Lung (tissue), 11 donors: ENCODE measurements at regions not wholly inside any gene's neighbourhood (a gene's known extent, or its start where the extent isn't known, plus 50 kb on each side); places are given as distances from the start of the nearest gene placed in this dataset.

Experiments
- ATAC-seq: fragments of 200-7000 bp; cut with Tn5 transposase; one replicate; pipeline ENCODE4 v1.9.1; 2020; ENCODE audit warnings: moderate number of reproducible peaks; ENCODE audit not compliant: insufficient read depth, low FRiP score
- DNase-seq, 3 donors: peaks; one replicate each; pipeline ENCODE4 v3.0.0-alpha.2; 2013 to 2017
- H3K27ac ChIP-seq, 2 donors: one replicate each; pipeline ENCODE4 v1.5.1; 2013; ENCODE audit warnings: mild to moderate bottlenecking in 2 of 2, moderate library complexity in 2 of 2, control low read depth in 1 of 2, inconsistent platforms in 1 of 2, low read depth in 1 of 2, low read length in 1 of 2
- H3K27me3 ChIP-seq, 3 donors: one replicate each; pipeline ENCODE4 v1.5.1; 2013; ENCODE audit warnings: low read length in 2 of 3; ENCODE audit not compliant: control insufficient read depth in 3 of 3, insufficient read depth in 3 of 3
- H3K36me3 ChIP-seq, 4 donors: one replicate each; pipeline ENCODE4 v1.5.1; 2013; ENCODE audit warnings: low read length in 4 of 4, mild to moderate bottlenecking in 1 of 4, moderate library complexity in 1 of 4; ENCODE audit not compliant: control insufficient read depth in 4 of 4, insufficient read depth in 4 of 4
- H3K4me1 ChIP-seq, 5 donors: one replicate each; pipeline ENCODE4 v1.5.1; 2013; ENCODE audit warnings: low read length in 5 of 5, mild to moderate bottlenecking in 2 of 5, moderate library complexity in 1 of 5; ENCODE audit not compliant: control insufficient read depth in 5 of 5, insufficient read depth in 5 of 5
- H3K4me3 ChIP-seq: one replicate; pipeline ENCODE4 v1.5.1; 2013; ENCODE audit warnings: mild to moderate bottlenecking, control low read depth, moderate library complexity
- H3K9ac ChIP-seq, 2 donors: one replicate each; pipeline ENCODE4 v1.5.1; 2013; ENCODE audit warnings: low read length in 2 of 2, control low read depth in 1 of 2; ENCODE audit not compliant: insufficient read depth in 1 of 2
- H3K9me3 ChIP-seq, 4 donors: one replicate each; pipeline ENCODE4 v1.5.1; 2013; ENCODE audit warnings: low read length in 3 of 4, mild to moderate bottlenecking in 1 of 4, moderate library complexity in 1 of 4; ENCODE audit not compliant: control insufficient read depth in 4 of 4, insufficient read depth in 3 of 4
- WGBS, 2 donors: extraction: QIAGEN DNeasy Blood & Tissue Kit; methylation state at CpG; one replicate each; pipeline ENCODE4 v1.1.7; 2013; 5-methylcytosine and 5-hydroxymethylcytosine counted together
- TF ChIP-seq, protein P1 (sequence below): IDR thresholded peaks from 2 replicates; pipeline ENCODE4 v1.5.1; 2012; ENCODE audit warnings: mild to moderate bottlenecking; ENCODE audit errors: control extremely low read depth, extremely low read depth
- donor health status: control.
- donor health status: control.
- donor health status: Bipolar disorder and iron deficiency.
- donor health status: healthy.
- donor health status: DM: yes; HTN: yes; CAD: no.

DNA sequence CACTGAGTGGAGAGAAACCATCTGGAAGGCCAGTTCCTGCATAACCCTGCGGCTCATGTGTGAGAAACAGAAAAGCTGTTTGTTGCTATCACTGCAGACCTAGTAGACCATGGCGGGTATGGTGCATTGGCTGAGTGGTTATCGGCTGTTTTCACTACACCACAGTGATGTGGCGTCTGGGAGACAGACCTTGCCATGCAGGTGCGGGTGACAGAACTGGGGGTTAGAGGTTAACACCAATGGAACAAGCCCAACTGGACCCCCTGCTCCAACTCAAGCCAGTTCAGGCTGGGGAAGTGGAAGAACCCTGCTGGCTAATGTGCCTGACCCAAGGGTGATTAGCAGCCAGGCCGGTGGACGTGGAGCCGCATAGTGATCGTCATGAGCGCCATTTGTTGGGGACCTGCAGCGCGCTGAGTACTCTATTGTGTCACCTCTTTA is 91.9 kb downstream of the IRF8 start:
- TF ChIP-seq, protein P1, sequence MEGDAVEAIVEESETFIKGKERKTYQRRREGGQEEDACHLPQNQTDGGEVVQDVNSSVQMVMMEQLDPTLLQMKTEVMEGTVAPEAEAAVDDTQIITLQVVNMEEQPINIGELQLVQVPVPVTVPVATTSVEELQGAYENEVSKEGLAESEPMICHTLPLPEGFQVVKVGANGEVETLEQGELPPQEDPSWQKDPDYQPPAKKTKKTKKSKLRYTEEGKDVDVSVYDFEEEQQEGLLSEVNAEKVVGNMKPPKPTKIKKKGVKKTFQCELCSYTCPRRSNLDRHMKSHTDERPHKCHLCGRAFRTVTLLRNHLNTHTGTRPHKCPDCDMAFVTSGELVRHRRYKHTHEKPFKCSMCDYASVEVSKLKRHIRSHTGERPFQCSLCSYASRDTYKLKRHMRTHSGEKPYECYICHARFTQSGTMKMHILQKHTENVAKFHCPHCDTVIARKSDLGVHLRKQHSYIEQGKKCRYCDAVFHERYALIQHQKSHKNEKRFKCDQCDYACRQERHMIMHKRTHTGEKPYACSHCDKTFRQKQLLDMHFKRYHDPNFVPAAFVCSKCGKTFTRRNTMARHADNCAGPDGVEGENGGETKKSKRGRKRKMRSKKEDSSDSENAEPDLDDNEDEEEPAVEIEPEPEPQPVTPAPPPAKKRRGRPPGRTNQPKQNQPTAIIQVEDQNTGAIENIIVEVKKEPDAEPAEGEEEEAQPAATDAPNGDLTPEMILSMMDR: no peak

DNA sequence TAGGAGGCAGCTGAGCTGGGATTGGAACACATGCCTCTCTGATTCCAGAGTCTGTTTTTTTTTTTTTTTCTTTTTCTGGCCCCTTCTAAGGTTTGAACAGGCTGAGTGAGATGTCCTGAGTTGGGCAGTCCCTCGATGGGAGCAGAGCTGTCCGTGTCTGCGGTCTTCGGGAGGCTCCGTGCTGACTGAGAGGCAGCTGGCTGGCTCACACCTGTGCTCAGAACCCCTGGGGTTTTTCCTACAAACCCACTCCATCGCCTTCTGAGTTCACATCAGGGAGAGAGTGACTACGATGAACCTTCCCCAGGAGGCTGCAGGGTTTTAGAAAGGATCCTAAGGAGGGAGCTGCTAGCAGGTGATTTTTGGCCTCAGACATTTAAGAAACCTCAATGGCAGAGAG is 92.5 kb downstream of the IRF8 start:
- DNase-seq (no peak), ATAC-seq (no peak)
- WGBS, 2 donors: 89 to 90% methylated on average over 7 of the region's 7 CpGs
- no peaks in the 10 kb centered on the region for H3K9me3 ChIP-seq
- no peaks in the 10 kb centered on the region for H3K27me3 ChIP-seq
- TF ChIP-seq, protein P1: no peak
- no peak overlapping the region for H3K9ac ChIP-seq
- peaks cover 0 to 5% (median 0%) of the 10 kb centered on the region in 5 donors for H3K4me1 ChIP-seq
- H3K27ac ChIP-seq: no peak overlapping the region
- H3K36me3 ChIP-seq: no peaks in the 10 kb centered on the region
- no peak overlapping the region for H3K4me3 ChIP-seq

More for the DNA sequence above, 91.9 kb downstream of the IRF8 start:
- Histone ChIP-seq H3K4me1 (peaks cover 0 to 5% (median 0%) of the 10 kb centered on the region in 5 donors), H3K9me3 (no peaks in the 10 kb centered on the region), H3K4me3 (no peak overlapping the region), H3K27me3 (no peaks in the 10 kb centered on the region), H3K27ac (no peak overlapping the region), H3K36me3 (no peaks in the 10 kb centered on the region), H3K9ac (no peak overlapping the region)
- ATAC-seq: no peak
- 92 to 93% methylated on average over 12 of the region's 12 CpGs for whole genome bisulfite sequencing, 2 donors
- DNase-seq: no peak

DNA sequence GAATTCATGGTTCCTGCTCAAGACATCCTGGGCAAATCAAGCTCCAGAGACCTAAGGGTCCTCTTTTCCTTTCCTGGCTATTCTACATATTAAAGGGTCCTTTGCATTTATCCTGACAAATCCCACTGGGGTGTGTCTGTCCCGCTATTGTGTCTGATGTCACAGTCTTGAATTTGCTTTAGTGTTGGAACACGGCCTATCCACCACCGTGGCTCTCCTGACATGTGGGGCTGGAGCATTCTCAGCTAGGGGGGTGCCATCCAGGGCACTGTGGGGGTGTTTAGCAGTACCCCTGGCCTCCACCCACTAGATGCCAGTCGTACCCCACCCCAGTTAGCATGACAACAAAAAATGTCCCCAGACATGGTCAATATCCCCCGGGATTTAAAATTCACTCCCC is 92.9 kb downstream of the IRF8 start:
- Histone ChIP-seq H3K4me3 (no peak overlapping the region), H3K9me3 (no peaks in the 10 kb centered on the region), H3K9ac (no peak overlapping the region), H3K27me3 (no peaks in the 10 kb centered on the region), H3K4me1 (peaks cover 0 to 5% (median 0%) of the 10 kb centered on the region in 5 donors), H3K36me3 (no peaks in the 10 kb centered on the region), H3K27ac (no peak overlapping the region)
- ATAC-seq (no peak), DNase-seq (no peak)
- 59 to 87% methylated on average over 5 of the region's 5 CpGs for WGBS, 2 donors
- TF ChIP-seq, protein P1: no peak

DNA sequence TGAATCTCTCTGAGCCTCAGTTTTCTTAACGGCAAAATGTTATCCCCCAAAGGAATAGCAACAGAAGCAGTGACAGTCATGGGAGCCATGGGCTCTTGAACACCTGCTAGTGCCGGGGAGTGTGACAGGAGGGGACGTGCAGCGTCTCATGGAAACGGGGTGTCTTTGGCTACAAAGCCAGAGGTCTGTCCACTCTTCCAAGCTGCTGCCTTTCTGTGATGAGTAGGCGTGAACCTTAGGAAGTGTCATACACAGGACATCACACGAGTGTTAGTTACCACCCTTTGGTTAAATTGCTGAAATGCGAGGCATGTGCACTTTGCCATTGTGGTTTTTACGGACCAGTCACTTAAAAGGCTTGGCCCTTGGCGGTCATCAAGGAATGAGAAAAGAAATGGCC is 93.4 kb downstream of the IRF8 start:
- Histone ChIP-seq H3K4me3 (no peak overlapping the region), H3K9ac (no peak overlapping the region), H3K4me1 (no peaks in the 10 kb centered on the region), H3K9me3 (no peaks in the 10 kb centered on the region), H3K27me3 (no peaks in the 10 kb centered on the region), H3K27ac (no peak overlapping the region), H3K36me3 (no peaks in the 10 kb centered on the region)
- WGBS, 2 donors: 78 to 79% methylated on average over 10 of the region's 10 CpGs
- TF ChIP-seq, protein P1: no peak
- ATAC-seq (no peak), DNase-seq (no peak)
